ENCODE measurements at regions not wholly inside any gene's neighbourhood (a gene's known extent, or its start where the extent isn't known, plus 50 kb on each side); places are given as distances from the start of the nearest gene placed in this dataset.

GRCh38 chr2:76314271-76315020 is 603.7 kb upstream of the GCFC2 start:
- DNase-seq, result peak; percentile 44

- DNase-seq, result no peak
Measured at GRCh38 chr2:76312236-76312635, 601.5 kb upstream of the GCFC2 start.

GRCh38 chr2:76311728-76312127 is 601.0 kb upstream of the GCFC2 start:
- DNase-seq, result no peak

GRCh38 chr2:76310894-76311633 is 600.3 kb upstream of the GCFC2 start:
- no peak for DNase-seq

- no peak for DNase-seq
Measured at GRCh38 chr2:76307495-76307894, 596.8 kb upstream of the GCFC2 start.

- DNase-seq, result no peak
Measured at GRCh38 chr2:76298041-76298440, 587.3 kb upstream of the GCFC2 start.

- peak; percentile 4 for DNase-seq
Measured at GRCh38 chr2:76296438-76296837, 585.7 kb upstream of the GCFC2 start.

GRCh38 chr2:76295762-76296161 is 585.0 kb upstream of the GCFC2 start:
- peak; percentile 24 for DNase-seq

- DNase-seq, result no peak
Measured at GRCh38 chr2:76288598-76288997, 577.9 kb upstream of the GCFC2 start.

- DNase-seq, result no peak
Measured at GRCh38 chr2:76288146-76288545, 577.4 kb upstream of the GCFC2 start.

GRCh38 chr2:76283350-76283749 is 572.6 kb upstream of the GCFC2 start:
- no peak for DNase-seq

GRCh38 chr2:76281156-76281841 is 570.6 kb upstream of the GCFC2 start:
- peak; percentile 56 for DNase-seq

- DNase-seq, result no peak
Measured at GRCh38 chr2:76280686-76281085, 570.0 kb upstream of the GCFC2 start.

GRCh38 chr2:76279142-76279541 is 568.4 kb upstream of the GCFC2 start:
- no peak for DNase-seq

- no peak for DNase-seq
Measured at GRCh38 chr2:76275788-76276187, 565.1 kb upstream of the GCFC2 start.

- DNase-seq, result no peak
Measured at GRCh38 chr2:76274676-76275075, 564.0 kb upstream of the GCFC2 start.

GRCh38 chr2:76274160-76274559 is 563.4 kb upstream of the GCFC2 start:
- no peak for DNase-seq

GRCh38 chr2:76270096-76270710 is 559.5 kb upstream of the GCFC2 start:
- no peak for DNase-seq

- DNase-seq, result peak; percentile 21
Measured at GRCh38 chr2:76268902-76269620, 558.3 kb upstream of the GCFC2 start.

- no peak for DNase-seq
Measured at GRCh38 chr2:76268484-76268883, 557.8 kb upstream of the GCFC2 start.

- no peak for DNase-seq
Measured at GRCh38 chr2:76257802-76258201, 547.1 kb upstream of the GCFC2 start.

GRCh38 chr2:76256458-76257088 is 545.9 kb upstream of the GCFC2 start:
- no peak for DNase-seq
